ENCODE measurements at regions not wholly inside any gene's neighbourhood (a gene's known extent, or its start where the extent isn't known, plus 50 kb on each side); places are given as distances from the start of the nearest gene placed in this dataset.
"Not testable (repeated sequence)": the region's sequence is repeated elsewhere in the genome, so short reads cannot be mapped to it uniquely, and the experiment has no call there.

DNA sequence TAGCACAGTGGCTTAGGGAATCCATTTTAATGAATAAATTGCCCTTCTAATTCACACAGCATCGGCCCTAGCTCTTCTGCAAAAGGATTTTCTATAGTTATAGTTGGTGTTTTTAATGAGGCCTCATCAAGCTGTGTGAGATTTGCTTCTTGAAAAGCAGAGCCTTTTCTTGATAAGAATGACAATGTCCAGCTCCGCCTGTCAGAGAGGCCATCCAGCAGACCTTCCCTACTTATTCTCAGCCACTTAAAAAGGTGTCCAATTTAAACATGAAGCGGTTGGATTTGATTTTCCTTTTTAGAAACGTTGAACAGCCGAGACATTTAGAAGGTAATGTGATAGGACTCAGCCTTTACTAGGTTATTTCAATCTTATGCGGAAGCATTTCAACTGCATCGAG lies 134.4 kb downstream of the ZNF608 start:
- Mint-ChIP-seq H3K36me3 (no peaks in the 10 kb centered on the region), H3K9me3 (peaks cover 0 to 4% (median 0%) of the 10 kb centered on the region in 7 donors), H3K4me3 (no peak overlapping the region), H3K4me1 (peaks cover 2% of the 10 kb centered on the region), H3K27me3 (ENCODE audit: low read depth in 3 of 3) (peaks cover 0 to 8% (median 0%) of the 10 kb centered on the region in 3 donors), H3K27ac (no peak overlapping the region)
- DNase-seq = no peak
- 100% methylated on average over 1 of the region's 7 CpGs for WGBS (ENCODE audit: insufficient coverage)
- Histone ChIP-seq H3K4me2 (replicated peaks; ENCODE audit: extremely low read depth, low read length, poor library complexity, severe bottlenecking) (no peak overlapping the region), H3K79me2 (ENCODE audit: insufficient read depth, low read length) (no peaks in the 10 kb centered on the region), H3K9ac (ENCODE audit: insufficient read depth, low read length, poor library complexity, severe bottlenecking) (no peak overlapping the region), H3K4me1 (ENCODE audit: control insufficient read depth in 1 of 2, insufficient read depth in 2 of 2, low read length in 2 of 2) (no peaks in the 10 kb centered on the region), H4K20me1 (ENCODE audit: insufficient read depth, low read length) (no peaks in the 10 kb centered on the region), H3K36me3 (replicated peaks in 1 of 2; ENCODE audit: control insufficient read depth in 1 of 2, insufficient read depth in 2 of 2, low read length in 2 of 2) (no peaks in the 10 kb centered on the region), H3K4me3 (replicated peaks in 1 of 3; ENCODE audit: low read depth in 2 of 3, low read length in 3 of 3) (no peak overlapping the region), H3K9me3 (replicated peaks in 1 of 2; ENCODE audit: control insufficient read depth in 1 of 2, insufficient read depth in 1 of 2, low read length in 2 of 2) (no peaks in the 10 kb centered on the region), H3K27me3 (ENCODE audit: control insufficient read depth in 2 of 2, insufficient read depth in 2 of 2, low read length in 2 of 2) (no peaks in the 10 kb centered on the region), H2AFZ (ENCODE audit: insufficient read depth, low read depth, low read length, poor library complexity, severe bottlenecking) (no peak overlapping the region), H3K27ac (ENCODE audit: low read depth in 1 of 2, low read length in 2 of 2) (no peak overlapping the region)
- TF ChIP-seq CTCF (IDR thresholded peaks at IDR 0.05) = no peak
- intact Hi-C loops (cut with micrococcal nuclease) = no loop called here

DNA sequence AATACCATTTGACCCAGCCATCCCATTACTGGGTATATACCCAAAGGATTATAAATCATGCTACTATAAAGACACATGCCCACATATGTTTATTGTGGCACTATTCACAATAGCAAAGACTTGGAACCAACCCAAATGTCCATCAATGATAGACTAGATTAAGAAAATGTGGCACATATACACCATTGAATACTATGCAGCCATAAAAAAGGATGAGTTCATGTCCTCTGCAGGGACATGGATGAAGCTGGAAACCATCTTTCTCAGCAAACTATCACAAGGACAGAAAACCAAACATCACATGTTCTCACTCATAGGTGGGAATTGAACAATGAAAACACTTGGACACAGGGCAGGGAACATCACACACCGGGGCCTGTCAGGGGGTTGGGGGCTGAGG lies 135.2 kb downstream of the ZNF608 start:
- H3K79me2 ChIP-seq (ENCODE audit: insufficient read depth, low read length); H3K27ac ChIP-seq (ENCODE audit: low read depth in 1 of 2, low read length in 2 of 2); H3K4me3 ChIP-seq (replicated peaks in 1 of 3; ENCODE audit: low read depth in 2 of 3, low read length in 3 of 3); H4K20me1 ChIP-seq (ENCODE audit: insufficient read depth, low read length); H3K9ac ChIP-seq (ENCODE audit: insufficient read depth, low read length, poor library complexity, severe bottlenecking); H3K27ac Mint-ChIP-seq; H3K36me3 Mint-ChIP-seq; H3K27me3 Mint-ChIP-seq (ENCODE audit: low read depth in 3 of 3); intact Hi-C loops (cut with micrococcal nuclease); H3K4me1 Mint-ChIP-seq; H3K27me3 ChIP-seq (ENCODE audit: control insufficient read depth in 2 of 2, insufficient read depth in 2 of 2, low read length in 2 of 2); DNase-seq; H3K36me3 ChIP-seq (replicated peaks in 1 of 2; ENCODE audit: control insufficient read depth in 1 of 2, insufficient read depth in 2 of 2, low read length in 2 of 2); H3K4me3 Mint-ChIP-seq; H3K9me3 Mint-ChIP-seq; H3K4me1 ChIP-seq (ENCODE audit: control insufficient read depth in 1 of 2, insufficient read depth in 2 of 2, low read length in 2 of 2); H3K9me3 ChIP-seq (replicated peaks in 1 of 2; ENCODE audit: control insufficient read depth in 1 of 2, insufficient read depth in 1 of 2, low read length in 2 of 2); H2AFZ ChIP-seq (ENCODE audit: insufficient read depth, low read depth, low read length, poor library complexity, severe bottlenecking); H3K4me2 ChIP-seq (replicated peaks; ENCODE audit: extremely low read depth, low read length, poor library complexity, severe bottlenecking): not testable (repeated sequence)
- WGBS (ENCODE audit: insufficient coverage) = no CpG with 5 or more reads among the region's 1 CpG

DNA sequence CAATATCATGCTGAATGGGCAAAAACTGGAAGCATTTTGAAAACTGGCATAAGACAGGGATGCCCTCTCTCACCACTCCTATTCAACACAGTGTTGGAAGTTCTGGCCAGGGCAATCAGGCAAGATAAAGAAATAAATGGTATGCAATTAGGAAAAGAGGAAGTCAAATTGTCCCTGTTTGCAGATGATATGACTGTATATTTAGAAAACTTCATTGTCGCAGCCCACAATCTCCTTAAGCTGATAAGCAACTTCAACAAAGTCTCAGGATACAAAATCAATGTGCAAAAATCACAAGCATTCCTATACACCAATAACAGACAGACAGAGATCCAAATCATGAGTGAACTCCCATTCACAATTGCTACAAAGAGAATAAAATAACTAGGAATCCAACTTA lies 136.8 kb downstream of the ZNF608 start:
- H3K9me3 ChIP-seq (replicated peaks in 1 of 2; ENCODE audit: control insufficient read depth in 1 of 2, insufficient read depth in 1 of 2, low read length in 2 of 2); H3K27ac ChIP-seq (ENCODE audit: low read depth in 1 of 2, low read length in 2 of 2); DNase-seq; H3K4me1 Mint-ChIP-seq; intact Hi-C loops (cut with micrococcal nuclease); H3K36me3 Mint-ChIP-seq; H4K20me1 ChIP-seq (ENCODE audit: insufficient read depth, low read length); H3K27me3 Mint-ChIP-seq (ENCODE audit: low read depth in 3 of 3); H3K9me3 Mint-ChIP-seq; H2AFZ ChIP-seq (ENCODE audit: insufficient read depth, low read depth, low read length, poor library complexity, severe bottlenecking); H3K9ac ChIP-seq (ENCODE audit: insufficient read depth, low read length, poor library complexity, severe bottlenecking); H3K79me2 ChIP-seq (ENCODE audit: insufficient read depth, low read length); H3K4me1 ChIP-seq (ENCODE audit: control insufficient read depth in 1 of 2, insufficient read depth in 2 of 2, low read length in 2 of 2); H3K27ac Mint-ChIP-seq; H3K4me3 Mint-ChIP-seq; H3K36me3 ChIP-seq (replicated peaks in 1 of 2; ENCODE audit: control insufficient read depth in 1 of 2, insufficient read depth in 2 of 2, low read length in 2 of 2); H3K4me2 ChIP-seq (replicated peaks; ENCODE audit: extremely low read depth, low read length, poor library complexity, severe bottlenecking); H3K4me3 ChIP-seq (replicated peaks in 1 of 3; ENCODE audit: low read depth in 2 of 3, low read length in 3 of 3); H3K27me3 ChIP-seq (ENCODE audit: control insufficient read depth in 2 of 2, insufficient read depth in 2 of 2, low read length in 2 of 2): not testable (repeated sequence)
- no CpG with 5 or more reads among the region's 1 CpG for WGBS (ENCODE audit: insufficient coverage)

Measured in CD14-positive monocyte (primary cell).